H9 (cell line): ENCODE measurements at regions not wholly inside any gene's neighbourhood (a gene's known extent, or its start where the extent isn't known, plus 50 kb on each side); places are given as distances from the start of the nearest gene placed in this dataset.

ENCODE experiments used
- DNase-seq: peaks from one replicate; pipeline ENCODE4 v3.0.0-alpha.2; 2017
- H2AFZ ChIP-seq: one replicate; pipeline ENCODE4 v1.6.1; 2013; ENCODE audit warnings: mild to moderate bottlenecking, low read length, control low read depth, moderate library complexity
- H2AK5ac ChIP-seq: 2 replicates; pipeline ENCODE4 v1.6.1; 2013; ENCODE audit warnings: low read length, control low read depth, mixed read lengths; ENCODE audit not compliant: insufficient read length
- H2BK120ac ChIP-seq: one replicate; pipeline ENCODE4 v1.6.1; 2013; ENCODE audit warnings: low read depth, mild to moderate bottlenecking, low read length, control low read depth, inconsistent platforms; ENCODE audit not compliant: poor library complexity, severe bottlenecking
- H2BK12ac ChIP-seq: 2 replicates; pipeline ENCODE4 v1.6.1; 2013; ENCODE audit warnings: low read length, control low read depth, mixed read lengths, low read depth; ENCODE audit not compliant: insufficient read length
- H2BK15ac ChIP-seq: 2 replicates; pipeline ENCODE4 v1.6.1; 2013; ENCODE audit warnings: low read depth, low read length, control low read depth
- H2BK20ac ChIP-seq: one replicate; pipeline ENCODE4 v1.6.1; 2013; ENCODE audit warnings: low read depth, mild to moderate bottlenecking, low read length, control low read depth, inconsistent platforms; ENCODE audit not compliant: poor library complexity, severe bottlenecking
- H2BK5ac ChIP-seq: 2 replicates; pipeline ENCODE4 v1.6.1; 2013; ENCODE audit warnings: low read length, control low read depth, mixed read lengths; ENCODE audit not compliant: insufficient read length
- H3K14ac ChIP-seq: 2 replicates; pipeline ENCODE4 v1.6.1; 2013; ENCODE audit warnings: low read length, control low read depth; ENCODE audit not compliant: insufficient read depth
- H3K18ac ChIP-seq: 2 replicates; pipeline ENCODE4 v1.6.1; 2013; ENCODE audit warnings: low read depth, mild to moderate bottlenecking, mixed read lengths, low read length, control low read depth; ENCODE audit not compliant: insufficient read length
- H3K23ac ChIP-seq: 2 replicates; pipeline ENCODE4 v1.6.1; 2013; ENCODE audit warnings: low read length, control low read depth, mixed read lengths, low read depth; ENCODE audit not compliant: insufficient read length
- H3K23me2 ChIP-seq: 2 replicates; pipeline ENCODE4 v1.6.1; 2013; ENCODE audit warnings: low read depth, mild to moderate bottlenecking, mixed read lengths, low read length, control low read depth; ENCODE audit not compliant: insufficient read length, poor library complexity, severe bottlenecking
- H3K27ac ChIP-seq: 2 replicates; pipeline ENCODE4 v1.5.1; 2013; ENCODE audit warnings: low read length, control low read depth, mixed read lengths, low read depth; ENCODE audit not compliant: insufficient read length
- H3K27me3 ChIP-seq: 2 replicates; pipeline ENCODE4 v1.6.1; 2013; ENCODE audit warnings: low read length, control low read depth, inconsistent platforms; ENCODE audit not compliant: insufficient read depth
- H3K4ac ChIP-seq: 2 replicates; pipeline ENCODE4 v1.6.1; 2013; ENCODE audit warnings: low read depth, mild to moderate bottlenecking, control low read depth, inconsistent platforms, low read length, moderate library complexity
- H3K4me1 ChIP-seq: 2 replicates; pipeline ENCODE4 v1.6.1; 2013; ENCODE audit warnings: low read length, control low read depth, inconsistent platforms; ENCODE audit not compliant: insufficient read depth
- H3K4me2 ChIP-seq: 2 replicates; pipeline ENCODE4 v1.6.1; 2013; ENCODE audit warnings: low read length, control low read depth, mixed read lengths; ENCODE audit not compliant: insufficient read length, insufficient read depth
- H3K56ac ChIP-seq: 2 replicates; pipeline ENCODE4 v1.6.1; 2013; ENCODE audit warnings: low read depth, mild to moderate bottlenecking, mixed read lengths, low read length, control low read depth; ENCODE audit not compliant: insufficient read length
- H3K79me1 ChIP-seq: 2 replicates; pipeline ENCODE4 v1.6.1; 2013; ENCODE audit warnings: low read depth, mild to moderate bottlenecking, moderate library complexity, low read length, control low read depth, inconsistent platforms; ENCODE audit not compliant: insufficient read depth, poor library complexity, severe bottlenecking
- H3K79me2 ChIP-seq: 2 replicates; pipeline ENCODE4 v1.6.1; 2013; ENCODE audit warnings: low read length, control low read depth, inconsistent platforms; ENCODE audit not compliant: insufficient read depth
- H3K9ac ChIP-seq: 2 replicates; pipeline ENCODE4 v1.6.1; 2013; ENCODE audit warnings: low read length, control low read depth, mixed read lengths; ENCODE audit not compliant: insufficient read length; ENCODE audit errors: extremely low read depth
- H3K9me3 ChIP-seq: one replicate; pipeline ENCODE4 v1.6.1; 2013; ENCODE audit warnings: low read depth, low read length, inconsistent platforms; ENCODE audit not compliant: control insufficient read depth
- H3T11ph ChIP-seq: one replicate; pipeline ENCODE4 v1.6.1; 2013; ENCODE audit warnings: mild to moderate bottlenecking, low read length, control low read depth, inconsistent platforms
- H4K20me1 ChIP-seq: one replicate; pipeline ENCODE4 v1.6.1; 2013; ENCODE audit not compliant: control insufficient read depth, insufficient read length, insufficient read depth
- H4K5ac ChIP-seq: 2 replicates; pipeline ENCODE4 v1.6.1; 2013; ENCODE audit warnings: low read depth, mild to moderate bottlenecking, mixed read lengths, low read length, control low read depth; ENCODE audit not compliant: insufficient read length
- H4K8ac ChIP-seq: replicated peaks from 2 replicates; pipeline ENCODE4 v1.6.1; 2013; ENCODE audit warnings: low read length, control low read depth, mixed read lengths, low read depth; ENCODE audit not compliant: insufficient read length
- H4K91ac ChIP-seq: 2 replicates; pipeline ENCODE4 v1.6.1; 2013; ENCODE audit warnings: low read depth, mild to moderate bottlenecking, moderate library complexity, mixed read lengths, low read length, control low read depth; ENCODE audit not compliant: insufficient read length
- H3K27ac Mint-ChIP-seq, 3 experiments: 2 replicates in 2 of 3; 3 replicates in 1 of 3; pipeline ENCODE4 v1.8.0; 2020 to 2021; ENCODE audit warnings: mixed read lengths in 3 of 3, mild to moderate bottlenecking in 1 of 3, moderate library complexity in 1 of 3
- H3K27me3 Mint-ChIP-seq: 2 replicates; pipeline ENCODE4 v1.8.0; 2021; ENCODE audit warnings: low read depth, mild to moderate bottlenecking, moderate library complexity, mixed read lengths
- H3K36me3 Mint-ChIP-seq, 3 experiments: 2 replicates in 2 of 3; 3 replicates in 1 of 3; pipeline ENCODE4 v1.8.0; 2020 to 2021; ENCODE audit warnings: low read depth in 3 of 3, mixed read lengths in 3 of 3; ENCODE audit not compliant: insufficient read depth in 1 of 3
- H3K4me1 Mint-ChIP-seq, 2 experiments: 2 replicates each; pipeline ENCODE4 v1.8.0; 2020; ENCODE audit warnings: mixed read lengths in 2 of 2
- H3K4me3 Mint-ChIP-seq, 2 experiments: 2 replicates in 1 of 2; 3 replicates in 1 of 2; pipeline ENCODE4 v1.8.0; 2020 to 2021; ENCODE audit warnings: mild to moderate bottlenecking in 2 of 2, mixed read lengths in 2 of 2, moderate library complexity in 1 of 2
- H3K9me3 Mint-ChIP-seq, 2 experiments: 2 replicates in 1 of 2; 3 replicates in 1 of 2; pipeline ENCODE4 v1.8.0; 2020; ENCODE audit warnings: mild to moderate bottlenecking in 2 of 2, mixed read lengths in 2 of 2, moderate library complexity in 1 of 2
- CTCF ChIP-seq: fragments of 200-600 bp; sonication (generic); conservative IDR thresholded peaks from 3 replicates; pipeline ENCODE4 v1.8.0; 2021; ENCODE audit warnings: antibody characterized with exemption, mild to moderate bottlenecking

- no peaks in the 10 kb centered on the region for H3K9me3 Mint-ChIP-seq
- no peak for TF ChIP-seq CTCF
- Histone ChIP-seq H4K91ac (no peak overlapping the region), H3K4ac (no peak overlapping the region), H3K18ac (no peak overlapping the region), H3K14ac (no peak overlapping the region), H3K79me2 (no peaks in the 10 kb centered on the region), H2BK20ac (no peak overlapping the region), H2BK15ac (no peak overlapping the region), H2AK5ac (no peak overlapping the region), H4K20me1 (no peaks in the 10 kb centered on the region), H3K79me1 (no peaks in the 10 kb centered on the region), H3K27me3 (no peaks in the 10 kb centered on the region), H4K5ac (no peak overlapping the region), H4K8ac (no peak overlapping the region), H3T11ph (no peak overlapping the region), H3K23ac (no peak overlapping the region), H2BK120ac (peak overlapping the region; percentile 23), H3K56ac (no peak overlapping the region), H3K9me3 (no peaks in the 10 kb centered on the region), H3K27ac (no peak overlapping the region), H3K4me2 (no peak overlapping the region), H2BK5ac (no peak overlapping the region), H2AFZ (no peak overlapping the region), H3K23me2 (no peaks in the 10 kb centered on the region), H3K9ac (no peak overlapping the region), H3K4me1 (no peaks in the 10 kb centered on the region), H2BK12ac (no peak overlapping the region)
- H3K36me3 Mint-ChIP-seq = no peaks in the 10 kb centered on the region
- no peak for DNase-seq
- H3K4me3 Mint-ChIP-seq = no peak overlapping the region
- H3K27ac Mint-ChIP-seq = no peak overlapping the region
- H3K4me1 Mint-ChIP-seq = peaks cover 0 to 8% of the 10 kb centered on the region in 2 experiments; a peak in 2 of 4 replicates
- no peaks in the 10 kb centered on the region for H3K27me3 Mint-ChIP-seq
Measured at GRCh38 chr3:177495566-177495965, 298.3 kb upstream of the TBL1XR1 start.
